ENCODE measurements at regions not wholly inside any gene's neighbourhood (a gene's known extent, or its start where the extent isn't known, plus 50 kb on each side); places are given as distances from the start of the nearest gene placed in this dataset.

DNA sequence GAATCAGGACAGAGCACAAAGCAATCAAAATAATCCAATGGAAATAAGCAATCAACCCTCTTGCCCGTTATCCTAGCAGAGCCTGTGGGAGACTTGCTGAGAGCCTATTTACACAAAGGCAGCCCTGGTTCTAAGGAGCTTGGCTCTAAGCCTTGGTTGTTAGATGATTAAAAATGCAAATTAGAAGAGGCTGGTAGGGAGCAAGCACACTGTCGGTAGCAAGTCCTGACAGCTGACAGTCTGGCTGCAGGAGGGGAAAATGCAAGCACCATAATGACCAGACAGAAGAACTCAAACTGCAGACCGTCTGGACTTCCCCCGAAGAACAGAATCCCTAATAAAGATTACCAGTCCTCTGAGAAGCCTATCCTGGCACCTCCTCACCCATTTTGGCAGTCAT, 131.8 kb upstream of the CTTNBP2 start:
- Histone ChIP-seq H3K9me3 (ENCODE audit: control insufficient read depth, insufficient read depth, low read length) (no peaks in the 10 kb centered on the region), H3K79me2 (ENCODE audit: control insufficient read depth, low read length) (no peaks in the 10 kb centered on the region), H3K4me2 (ENCODE audit: low read length) (no peak overlapping the region), H3K4me3 (ENCODE audit: low read length) (no peak overlapping the region), H4K20me1 (ENCODE audit: control insufficient read depth, insufficient read depth, low read depth, low read length) (no peaks in the 10 kb centered on the region), H3K9me2 (replicated peaks; ENCODE audit: control insufficient read depth, low read length) (no peaks in the 10 kb centered on the region), H3K36me3 (ENCODE audit: control insufficient read depth, low read length) (no peaks in the 10 kb centered on the region), H3F3A (ENCODE audit: control insufficient read depth, insufficient read depth) (no peaks in the 10 kb centered on the region), H3K27me3 (ENCODE audit: control insufficient read depth, low read length) (no peaks in the 10 kb centered on the region), H3K27ac (ENCODE audit: low read depth, low read length) (no peak overlapping the region), H3K4me1 (ENCODE audit: control insufficient read depth, low read length) (no peaks in the 10 kb centered on the region)
- no peak for TF ChIP-seq EZH2phosphoT487 (IDR thresholded peaks at IDR 0.05; ENCODE audit: borderline replicate concordance, low read length)
- TF ChIP-seq, protein P1, sequence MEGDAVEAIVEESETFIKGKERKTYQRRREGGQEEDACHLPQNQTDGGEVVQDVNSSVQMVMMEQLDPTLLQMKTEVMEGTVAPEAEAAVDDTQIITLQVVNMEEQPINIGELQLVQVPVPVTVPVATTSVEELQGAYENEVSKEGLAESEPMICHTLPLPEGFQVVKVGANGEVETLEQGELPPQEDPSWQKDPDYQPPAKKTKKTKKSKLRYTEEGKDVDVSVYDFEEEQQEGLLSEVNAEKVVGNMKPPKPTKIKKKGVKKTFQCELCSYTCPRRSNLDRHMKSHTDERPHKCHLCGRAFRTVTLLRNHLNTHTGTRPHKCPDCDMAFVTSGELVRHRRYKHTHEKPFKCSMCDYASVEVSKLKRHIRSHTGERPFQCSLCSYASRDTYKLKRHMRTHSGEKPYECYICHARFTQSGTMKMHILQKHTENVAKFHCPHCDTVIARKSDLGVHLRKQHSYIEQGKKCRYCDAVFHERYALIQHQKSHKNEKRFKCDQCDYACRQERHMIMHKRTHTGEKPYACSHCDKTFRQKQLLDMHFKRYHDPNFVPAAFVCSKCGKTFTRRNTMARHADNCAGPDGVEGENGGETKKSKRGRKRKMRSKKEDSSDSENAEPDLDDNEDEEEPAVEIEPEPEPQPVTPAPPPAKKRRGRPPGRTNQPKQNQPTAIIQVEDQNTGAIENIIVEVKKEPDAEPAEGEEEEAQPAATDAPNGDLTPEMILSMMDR (IDR thresholded peaks at IDR 0.05; ENCODE audit: low read depth, low read length, poor library complexity, severe bottlenecking): no peak

DNA sequence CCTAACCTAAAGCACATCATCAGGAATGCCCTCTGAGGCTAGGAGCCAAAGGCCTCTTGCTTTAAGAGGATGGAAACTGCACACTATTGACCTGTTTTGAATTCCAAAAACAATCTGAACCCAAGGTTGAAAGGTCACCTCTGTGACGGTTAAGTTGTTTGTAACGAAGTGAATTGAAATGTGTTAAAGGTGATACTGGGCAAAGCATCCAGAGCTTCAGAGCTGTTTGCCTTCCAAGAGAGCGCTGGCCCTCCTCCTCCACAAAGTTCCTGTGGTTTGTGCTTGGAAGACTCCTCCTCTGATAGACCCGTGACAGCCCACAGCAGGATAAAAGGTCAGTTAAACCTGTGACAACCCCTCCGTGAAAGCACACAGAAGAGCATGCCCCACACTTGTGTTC, 133.7 kb upstream of the CTTNBP2 start:
- H3K9me2 ChIP-seq (replicated peaks; ENCODE audit: control insufficient read depth, low read length): no peaks in the 10 kb centered on the region

DNA sequence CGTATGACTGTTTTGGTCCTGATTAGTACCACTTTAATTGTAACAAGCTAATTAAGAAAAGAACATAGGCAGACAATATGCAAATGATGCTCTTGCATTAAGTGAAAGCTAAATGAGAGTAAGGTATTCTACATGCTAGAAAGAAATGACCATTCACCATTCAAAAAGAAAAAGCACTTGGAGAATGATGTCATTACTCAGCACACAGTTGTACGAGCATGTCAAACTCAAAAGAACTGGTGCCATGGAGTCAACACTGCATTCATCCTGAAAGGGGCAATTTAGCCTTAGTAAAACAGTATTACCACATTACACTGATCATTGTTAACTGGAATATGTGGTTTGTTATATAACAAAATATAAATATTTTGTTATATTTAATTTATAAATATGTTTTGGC, 136.2 kb upstream of the CTTNBP2 start:
- H3K9me2 ChIP-seq (replicated peaks; ENCODE audit: control insufficient read depth, low read length): no peaks in the 10 kb centered on the region
- TF ChIP-seq EZH2phosphoT487 (IDR thresholded peaks at IDR 0.05; ENCODE audit: borderline replicate concordance, low read length): no peak
- TF ChIP-seq, protein P1 (IDR thresholded peaks at IDR 0.05; ENCODE audit: low read depth, low read length, poor library complexity, severe bottlenecking): no peak
- no peaks in the 10 kb centered on the region for H3K4me1 ChIP-seq (ENCODE audit: control insufficient read depth, low read length)
- H3K9me3 ChIP-seq (ENCODE audit: control insufficient read depth, insufficient read depth, low read length): no peaks in the 10 kb centered on the region
- no peak overlapping the region for H3K4me2 ChIP-seq (ENCODE audit: low read length)
- H3K36me3 ChIP-seq (ENCODE audit: control insufficient read depth, low read length): no peaks in the 10 kb centered on the region
- H3K27me3 ChIP-seq (ENCODE audit: control insufficient read depth, low read length): no peaks in the 10 kb centered on the region
- no peak overlapping the region for H3K27ac ChIP-seq (ENCODE audit: low read depth, low read length)
- no peak overlapping the region for H3K4me3 ChIP-seq (ENCODE audit: low read length)
- H4K20me1 ChIP-seq (ENCODE audit: control insufficient read depth, insufficient read depth, low read depth, low read length): no peaks in the 10 kb centered on the region
- no peaks in the 10 kb centered on the region for H3F3A ChIP-seq (ENCODE audit: control insufficient read depth, insufficient read depth)
- H3K79me2 ChIP-seq (ENCODE audit: control insufficient read depth, low read length): no peaks in the 10 kb centered on the region

More for the DNA sequence above, 133.7 kb upstream of the CTTNBP2 start:
- no peaks in the 10 kb centered on the region for H3K79me2 ChIP-seq (ENCODE audit: control insufficient read depth, low read length)
- no peaks in the 10 kb centered on the region for H4K20me1 ChIP-seq (ENCODE audit: control insufficient read depth, insufficient read depth, low read depth, low read length)
- H3K4me3 ChIP-seq (ENCODE audit: low read length): no peak overlapping the region
- no peak overlapping the region for H3K4me2 ChIP-seq (ENCODE audit: low read length)
- H3F3A ChIP-seq (ENCODE audit: control insufficient read depth, insufficient read depth): no peaks in the 10 kb centered on the region
- TF ChIP-seq, protein P1 (IDR thresholded peaks at IDR 0.05; ENCODE audit: low read depth, low read length, poor library complexity, severe bottlenecking): no peak
- TF ChIP-seq EZH2phosphoT487 (IDR thresholded peaks at IDR 0.05; ENCODE audit: borderline replicate concordance, low read length): no peak
- H3K27ac ChIP-seq (ENCODE audit: low read depth, low read length): no peak overlapping the region
- no peaks in the 10 kb centered on the region for H3K9me3 ChIP-seq (ENCODE audit: control insufficient read depth, insufficient read depth, low read length)
- H3K4me1 ChIP-seq (ENCODE audit: control insufficient read depth, low read length): no peaks in the 10 kb centered on the region
- no peaks in the 10 kb centered on the region for H3K27me3 ChIP-seq (ENCODE audit: control insufficient read depth, low read length)
- no peaks in the 10 kb centered on the region for H3K36me3 ChIP-seq (ENCODE audit: control insufficient read depth, low read length)
